Fibroblast of skin of scalp (primary cell): ENCODE measurements at regions not wholly inside any gene's neighbourhood (a gene's known extent, or its start where the extent isn't known, plus 50 kb on each side); places are given as distances from the start of the nearest gene placed in this dataset.

Experiments used
- DNase-seq: peaks from one replicate; pipeline ENCODE4 v3.0.0-alpha.2; 2013

- peak; percentile 5 for DNase-seq
These were observed 56.5 kb upstream of the MAP3K7 start for GRCh38 chr6:90643381-90643780.

- DNase-seq, result no peak
These were observed 50.4 kb upstream of the MAP3K7 start for GRCh38 chr6:90637320-90637719.
